Mononuclear cell (primary cell): ENCODE measurements at regions not wholly inside any gene's neighbourhood (a gene's known extent, or its start where the extent isn't known, plus 50 kb on each side); places are given as distances from the start of the nearest gene placed in this dataset.

Experiments
- H3K27me3 ChIP-seq: 2 replicates; pipeline ENCODE4 v1.6.0; 2011; ENCODE audit warnings: low read length, control low read depth; ENCODE audit not compliant: insufficient read depth
- H3K4me1 ChIP-seq: 2 replicates; pipeline ENCODE4 v1.5.1; 2011; ENCODE audit warnings: mild to moderate bottlenecking, low read length, control low read depth; ENCODE audit not compliant: insufficient read depth
- H3K4me3 ChIP-seq: 2 replicates; pipeline ENCODE4 v1.5.1; 2011; ENCODE audit warnings: mild to moderate bottlenecking, low read length, moderate library complexity
- H3K9me3 ChIP-seq: 2 replicates; pipeline ENCODE4 v1.5.1; 2011; ENCODE audit warnings: low read depth, mild to moderate bottlenecking, control low read depth, low read length

GRCh38 chr20:16191496-16191895, 381.8 kb downstream of the KIF16B start:
- Histone ChIP-seq H3K4me3 (no peak overlapping the region), H3K4me1 (no peaks in the 10 kb centered on the region), H3K27me3 (no peaks in the 10 kb centered on the region), H3K9me3 (no peaks in the 10 kb centered on the region)

GRCh38 chr20:16189371-16189770, 383.9 kb downstream of the KIF16B start:
- no peaks in the 10 kb centered on the region for H3K9me3 ChIP-seq
- H3K27me3 ChIP-seq = no peaks in the 10 kb centered on the region
- H3K4me1 ChIP-seq = no peaks in the 10 kb centered on the region
- H3K4me3 ChIP-seq = no peak overlapping the region

- no peaks in the 10 kb centered on the region for H3K9me3 ChIP-seq
Measured at GRCh38 chr20:16187956-16188616, 385.2 kb downstream of the KIF16B start.

GRCh38 chr20:16179919-16180318, 393.3 kb downstream of the KIF16B start:
- Histone ChIP-seq H3K27me3 (no peaks in the 10 kb centered on the region), H3K4me1 (no peaks in the 10 kb centered on the region), H3K9me3 (no peaks in the 10 kb centered on the region), H3K4me3 (no peak overlapping the region)

More at GRCh38 chr20:16187956-16188616, 385.2 kb downstream of the KIF16B start:
- no peak overlapping the region for H3K4me3 ChIP-seq
- no peaks in the 10 kb centered on the region for H3K4me1 ChIP-seq
- no peaks in the 10 kb centered on the region for H3K27me3 ChIP-seq

GRCh38 chr20:16179371-16179770, 393.9 kb downstream of the KIF16B start:
- H3K9me3 ChIP-seq = no peaks in the 10 kb centered on the region
- no peak overlapping the region for H3K4me3 ChIP-seq
- H3K27me3 ChIP-seq = no peaks in the 10 kb centered on the region
- H3K4me1 ChIP-seq = no peaks in the 10 kb centered on the region

- H3K4me3 ChIP-seq = no peak overlapping the region
- H3K4me1 ChIP-seq = no peaks in the 10 kb centered on the region
- H3K9me3 ChIP-seq = no peaks in the 10 kb centered on the region
- no peaks in the 10 kb centered on the region for H3K27me3 ChIP-seq
Measured at GRCh38 chr20:16178546-16179135, 394.6 kb downstream of the KIF16B start.

GRCh38 chr20:16175322-16175961, 397.8 kb downstream of the KIF16B start:
- Histone ChIP-seq H3K4me1 (no peaks in the 10 kb centered on the region), H3K27me3 (no peaks in the 10 kb centered on the region), H3K4me3 (no peak overlapping the region), H3K9me3 (no peaks in the 10 kb centered on the region)

GRCh38 chr20:16174311-16174710, 398.9 kb downstream of the KIF16B start:
- no peaks in the 10 kb centered on the region for H3K9me3 ChIP-seq
- H3K4me3 ChIP-seq = no peak overlapping the region
- H3K27me3 ChIP-seq = no peaks in the 10 kb centered on the region
- no peaks in the 10 kb centered on the region for H3K4me1 ChIP-seq

- H3K9me3 ChIP-seq = no peaks in the 10 kb centered on the region
- H3K4me3 ChIP-seq = no peak overlapping the region
- H3K27me3 ChIP-seq = no peaks in the 10 kb centered on the region
- no peaks in the 10 kb centered on the region for H3K4me1 ChIP-seq
Measured at GRCh38 chr20:16173044-16173443, 400.2 kb downstream of the KIF16B start.

GRCh38 chr20:16171180-16171579, 402.1 kb downstream of the KIF16B start:
- H3K4me1 ChIP-seq = no peaks in the 10 kb centered on the region

GRCh38 chr20:16170406-16170971, 402.8 kb downstream of the KIF16B start:
- Histone ChIP-seq H3K4me3 (no peak overlapping the region), H3K4me1 (no peaks in the 10 kb centered on the region), H3K9me3 (no peaks in the 10 kb centered on the region), H3K27me3 (no peaks in the 10 kb centered on the region)

More at GRCh38 chr20:16171180-16171579, 402.1 kb downstream of the KIF16B start:
- no peaks in the 10 kb centered on the region for H3K27me3 ChIP-seq
- no peak overlapping the region for H3K4me3 ChIP-seq
- no peaks in the 10 kb centered on the region for H3K9me3 ChIP-seq

- H3K4me3 ChIP-seq = no peak overlapping the region
- no peaks in the 10 kb centered on the region for H3K27me3 ChIP-seq
- no peaks in the 10 kb centered on the region for H3K4me1 ChIP-seq
- H3K9me3 ChIP-seq = no peaks in the 10 kb centered on the region
Measured at GRCh38 chr20:16167423-16168130, 405.7 kb downstream of the KIF16B start.

- no peaks in the 10 kb centered on the region for H3K4me1 ChIP-seq
- no peaks in the 10 kb centered on the region for H3K9me3 ChIP-seq
- no peak overlapping the region for H3K4me3 ChIP-seq
- H3K27me3 ChIP-seq = no peaks in the 10 kb centered on the region
Measured at GRCh38 chr20:16166737-16167136, 406.5 kb downstream of the KIF16B start.

- Histone ChIP-seq H3K27me3 (no peaks in the 10 kb centered on the region), H3K4me3 (no peak overlapping the region), H3K4me1 (peaks cover 11% of the 10 kb centered on the region), H3K9me3 (peaks cover 6% of the 10 kb centered on the region)
Measured at GRCh38 chr20:16158976-16159286, 414.3 kb downstream of the KIF16B start.
